TTC549 (cell line): ENCODE measurements at regions not wholly inside any gene's neighbourhood (a gene's known extent, or its start where the extent isn't known, plus 50 kb on each side); places are given as distances from the start of the nearest gene placed in this dataset.

ENCODE experiments used
- FAIRE-seq: peaks from 2 replicates; lab custom pipeline; 2012; peaks lifted over from hg19 to GRCh38; lab: Jason Lieb, UNC

GRCh38 chr13:107250628-107251027 is 682.7 kb upstream of the ARGLU1 start:
- FAIRE-seq = no peak

DNA sequence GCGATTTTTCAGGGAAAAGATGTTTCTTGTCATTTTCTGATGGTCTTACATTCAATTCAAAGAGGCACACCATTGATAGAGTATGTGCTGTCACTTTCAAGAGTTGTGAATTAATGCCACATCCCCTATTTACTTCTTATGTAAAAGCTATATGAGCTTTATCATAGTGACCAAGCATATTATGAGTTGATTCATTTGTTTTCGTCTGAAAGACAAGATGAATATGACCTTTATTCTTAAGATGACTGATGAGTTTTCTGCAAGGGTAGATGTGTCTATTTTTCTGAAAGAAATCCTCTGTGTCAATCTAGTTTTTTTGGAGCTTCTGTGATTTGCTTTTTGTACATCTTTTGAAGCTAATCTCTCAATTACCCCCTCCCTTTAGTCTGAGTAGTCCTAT is 676.3 kb upstream of the ARGLU1 start:
- FAIRE-seq = no peak

DNA sequence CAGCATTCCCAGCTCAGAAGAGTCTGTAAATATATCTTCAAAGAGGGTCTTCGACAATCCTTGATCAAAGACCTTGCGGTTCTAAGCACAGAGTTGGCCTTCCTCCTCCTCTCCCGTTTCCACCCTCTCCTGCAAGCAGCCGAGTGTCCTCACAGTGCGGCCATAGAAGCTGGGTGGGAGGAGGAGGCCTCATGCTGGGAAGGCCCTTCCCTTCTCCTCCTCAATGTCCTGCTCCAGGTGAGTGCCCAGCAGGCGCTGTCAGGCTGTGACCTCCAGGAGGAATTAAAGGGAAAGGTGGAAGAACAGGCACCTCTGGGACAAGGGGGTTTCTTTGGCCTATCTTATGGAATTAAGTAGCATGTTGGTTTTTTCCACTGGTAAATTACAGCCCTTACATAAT is 674.2 kb upstream of the ARGLU1 start:
- FAIRE-seq = no peak

GRCh38 chr13:107241381-107241780 is 673.4 kb upstream of the ARGLU1 start:
- FAIRE-seq = no peak

- FAIRE-seq = no peak
Observed at GRCh38 chr13:107239213-107239612, 671.3 kb upstream of the ARGLU1 start.

DNA sequence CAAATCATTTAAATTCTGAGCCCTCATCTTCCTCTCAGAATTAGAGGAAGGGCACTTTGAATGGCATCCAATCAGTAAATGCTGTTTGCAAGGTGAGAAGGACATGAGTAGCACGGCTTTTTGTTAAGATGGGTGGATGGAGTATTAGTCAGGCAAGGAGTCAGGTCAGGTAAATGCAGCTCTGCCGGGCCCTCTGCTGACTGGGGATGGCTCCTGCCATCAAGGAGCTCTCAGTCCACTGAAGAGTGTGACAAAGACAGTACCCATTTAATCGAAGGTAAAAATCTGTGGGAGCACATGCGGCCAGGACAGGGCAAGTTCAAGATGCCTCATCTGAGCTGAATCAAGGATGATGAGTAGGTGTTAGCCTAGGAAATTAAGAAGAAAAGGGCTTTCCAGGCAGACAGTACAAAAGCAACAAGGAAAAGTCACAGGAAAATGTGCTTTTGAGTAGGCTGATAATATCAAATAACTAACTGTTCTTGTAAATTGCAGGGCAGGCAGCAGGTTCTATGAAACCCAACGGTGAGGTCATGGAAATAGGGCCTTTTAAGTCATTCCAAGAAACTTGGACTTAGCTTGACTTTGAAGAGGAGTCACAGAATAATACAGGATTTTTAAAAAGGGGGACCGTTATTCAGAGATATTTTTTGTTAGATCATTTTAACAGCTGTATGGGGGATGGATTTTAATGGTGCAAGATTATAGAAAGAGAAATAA is 670.5 kb upstream of the ARGLU1 start:
- no peak for FAIRE-seq

DNA sequence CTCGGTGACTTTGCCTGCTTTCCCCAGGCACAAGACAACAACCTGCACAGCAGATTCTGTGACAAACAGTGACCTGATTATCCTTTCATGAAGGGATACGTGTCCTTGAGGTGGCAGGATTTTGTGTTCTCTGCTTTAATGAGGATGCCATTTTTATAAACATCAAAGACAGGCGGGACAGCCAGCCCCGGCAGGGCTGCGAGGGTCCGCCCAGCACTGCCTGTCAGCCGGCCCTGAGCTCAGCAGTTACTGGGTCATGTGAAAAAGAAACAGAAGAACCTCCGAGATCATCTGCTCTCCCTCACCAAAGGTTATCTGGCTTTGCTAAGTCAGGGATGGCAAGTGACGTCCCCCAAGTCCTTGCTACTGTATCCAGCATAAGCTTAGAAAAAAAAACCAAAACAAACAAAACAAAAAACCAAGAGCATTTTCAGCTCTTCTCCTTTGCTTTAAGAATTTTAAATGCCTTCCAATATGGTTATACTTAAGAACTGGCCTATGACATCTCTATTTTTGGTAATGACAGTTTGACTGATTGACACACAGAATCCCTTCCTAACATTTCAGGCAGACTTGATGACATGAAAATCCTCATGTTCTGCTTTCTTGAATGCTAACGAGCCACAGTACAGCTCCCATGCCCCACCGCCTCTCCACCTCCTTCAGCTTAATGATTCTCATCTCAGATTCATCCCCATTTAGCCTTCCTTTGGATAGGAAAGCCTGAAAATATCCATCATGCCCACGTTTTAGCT is 666.6 kb upstream of the ARGLU1 start:
- no peak for FAIRE-seq

DNA sequence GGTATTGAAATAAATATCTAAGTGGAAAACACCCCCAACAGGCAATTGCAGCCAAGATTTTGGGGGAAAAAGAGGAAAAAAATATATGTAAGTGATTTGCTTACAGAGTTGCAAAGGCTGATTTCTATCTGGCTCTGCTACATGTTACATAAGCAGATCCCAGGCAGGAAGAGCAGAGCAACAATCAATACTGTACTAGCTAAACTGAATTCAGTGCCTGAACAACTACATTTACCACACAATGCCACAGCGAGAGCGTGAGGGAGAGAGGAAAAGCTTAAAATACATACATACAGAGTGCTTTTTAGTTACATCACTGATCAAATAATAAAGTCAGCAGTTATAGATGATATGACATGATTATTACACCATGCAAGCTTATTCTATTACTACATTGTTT is 665.6 kb upstream of the ARGLU1 start:
- FAIRE-seq = no peak

- FAIRE-seq = no peak
Observed at GRCh38 chr13:107231944-107232343, 664.0 kb upstream of the ARGLU1 start.

DNA sequence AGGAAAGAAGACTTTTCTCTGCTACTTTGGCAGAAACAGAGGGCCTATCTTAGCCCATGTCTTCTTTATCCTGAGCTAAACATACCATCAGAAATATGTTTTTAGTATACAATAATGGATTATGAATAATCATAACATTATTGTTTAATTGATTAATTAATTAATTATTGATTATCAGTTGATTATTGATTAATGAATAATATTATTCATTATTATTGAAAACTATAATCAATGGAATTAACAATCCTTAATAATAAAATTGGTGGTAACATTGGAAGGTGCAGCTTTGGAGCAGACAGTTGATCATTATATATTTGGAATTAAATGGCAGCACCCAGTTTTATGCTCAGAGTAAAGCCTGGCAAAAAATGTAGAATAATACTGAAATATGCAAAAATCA is 655.9 kb upstream of the ARGLU1 start:
- FAIRE-seq = no peak

- no peak for FAIRE-seq
Observed at GRCh38 chr13:107222597-107222996, 654.7 kb upstream of the ARGLU1 start.

DNA sequence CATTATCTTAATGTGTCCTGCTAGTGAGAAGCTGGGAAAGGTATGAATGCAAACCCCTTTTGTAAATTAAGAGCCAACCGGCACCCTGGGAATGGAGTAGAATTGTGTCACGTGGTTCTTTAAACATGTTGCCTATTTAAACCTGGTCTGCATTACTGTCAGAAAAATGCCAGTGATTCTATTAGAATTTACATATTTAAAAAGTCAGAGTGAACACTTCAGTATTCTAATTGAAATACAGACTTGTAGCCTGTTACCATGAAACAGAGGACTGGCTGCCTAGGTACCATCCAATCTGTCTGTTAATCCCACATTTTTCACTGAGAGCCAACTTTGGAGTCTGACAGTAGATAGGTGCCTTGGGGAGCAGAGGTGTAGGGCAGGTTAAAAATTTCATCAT is 652.3 kb upstream of the ARGLU1 start:
- FAIRE-seq = no peak

- no peak for FAIRE-seq
Observed at GRCh38 chr13:107217251-107217650, 649.3 kb upstream of the ARGLU1 start.

DNA sequence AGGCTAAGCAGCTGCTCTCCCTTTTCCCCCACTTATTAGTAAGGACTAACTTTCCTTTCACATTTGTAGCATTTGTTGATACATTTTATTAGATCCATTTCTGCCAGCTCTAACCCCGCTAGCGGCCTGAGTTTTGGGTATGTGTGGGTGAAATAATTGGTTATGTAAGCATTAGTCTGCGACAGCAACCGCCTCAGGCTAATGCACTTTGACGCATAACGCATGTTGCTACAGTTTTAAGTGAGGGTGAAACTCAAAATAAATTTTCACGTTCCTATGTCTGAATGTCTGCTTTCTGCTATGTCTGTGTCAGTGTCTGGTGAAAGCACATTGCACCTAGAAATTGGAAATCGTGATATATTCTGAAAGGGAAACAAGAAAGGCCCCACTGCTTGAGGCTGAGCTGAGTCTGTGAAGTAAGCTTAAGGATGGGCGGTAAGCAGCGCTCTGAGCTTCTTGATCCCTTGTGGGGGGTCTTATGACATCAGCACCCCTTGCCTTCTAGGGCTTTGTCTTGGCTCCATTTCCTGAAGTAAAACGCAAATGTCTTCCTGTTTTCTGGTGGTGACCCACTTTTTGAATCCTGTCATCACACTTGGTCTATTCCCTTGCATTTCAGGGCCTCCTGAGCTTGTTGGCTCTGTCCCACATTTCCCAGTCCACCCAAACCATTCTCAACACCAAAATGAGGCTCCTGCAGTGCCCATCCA is 648.3 kb upstream of the ARGLU1 start:
- no peak for FAIRE-seq

GRCh38 chr13:107211073-107211472 is 643.1 kb upstream of the ARGLU1 start:
- no peak for FAIRE-seq

DNA sequence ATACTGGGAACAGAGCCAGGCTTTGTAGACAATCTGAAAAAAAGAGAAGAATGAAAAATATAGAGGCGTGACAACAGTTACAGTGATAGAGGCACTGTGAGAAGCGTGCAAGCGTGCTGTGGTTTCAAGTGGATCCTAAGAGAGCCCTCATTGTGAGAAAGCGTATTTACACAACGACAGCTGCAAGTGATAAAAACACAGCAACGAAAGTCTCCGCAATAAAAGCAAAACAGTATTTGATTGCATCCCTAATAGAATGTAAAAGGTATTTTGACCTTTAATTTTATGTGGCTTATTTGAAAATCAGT is 642.7 kb upstream of the ARGLU1 start:
- no peak for FAIRE-seq

- FAIRE-seq = no peak
Observed at GRCh38 chr13:107209824-107210722, 642.1 kb upstream of the ARGLU1 start.

DNA sequence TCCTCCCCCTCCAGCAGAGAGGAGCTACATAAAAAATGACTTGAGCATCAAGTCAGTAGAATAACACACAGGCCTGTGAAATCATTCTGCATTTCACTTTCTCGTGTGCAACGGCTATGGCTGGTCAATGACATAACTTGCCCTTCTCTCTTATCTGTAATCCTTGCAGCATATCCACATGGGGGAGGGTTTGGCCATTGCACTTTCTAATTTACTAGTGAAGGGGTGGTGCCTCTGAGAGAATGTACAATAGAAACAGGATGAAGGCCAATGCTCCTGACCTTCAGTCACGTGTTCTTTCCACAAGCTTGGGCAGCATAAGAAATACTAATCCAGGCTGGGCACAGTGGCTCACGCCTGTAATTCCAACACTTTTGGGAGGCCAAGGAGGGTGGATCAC is 641.0 kb upstream of the ARGLU1 start:
- no peak for FAIRE-seq

GRCh38 chr13:107205318-107206104 is 637.6 kb upstream of the ARGLU1 start:
- no peak for FAIRE-seq

DNA sequence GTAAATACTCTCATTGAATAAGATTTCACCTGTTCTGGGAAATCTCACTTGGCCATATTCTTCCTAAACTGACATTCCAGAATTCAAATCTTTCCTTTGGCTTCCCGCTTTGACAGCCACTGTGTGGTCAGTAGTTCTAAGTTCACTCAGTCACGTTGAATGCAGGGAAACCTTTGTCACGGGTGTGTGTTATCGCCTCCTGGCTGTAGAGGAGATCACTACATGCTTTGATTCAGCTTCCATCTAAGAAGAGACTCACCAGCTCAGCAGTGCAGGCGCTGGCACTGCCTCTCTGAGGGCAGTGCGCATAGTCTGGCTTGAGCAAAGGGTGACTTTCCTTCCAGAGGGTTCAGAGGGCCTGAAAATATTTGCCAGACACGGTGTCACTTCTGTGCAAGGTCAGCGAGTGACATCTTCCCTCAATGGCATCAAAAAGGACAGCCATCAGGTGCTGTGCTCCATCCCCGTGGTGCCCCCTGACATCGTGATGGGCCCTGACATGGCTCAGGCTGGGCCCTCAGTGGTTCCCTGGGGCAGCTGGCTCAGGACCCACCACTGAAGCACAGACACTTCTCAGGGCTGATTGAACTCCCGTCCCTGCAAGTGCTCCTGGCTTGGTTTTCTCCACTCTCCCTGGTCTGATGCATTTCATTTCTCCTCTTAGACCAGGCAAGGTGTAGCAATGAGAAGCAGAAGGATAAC is 635.4 kb upstream of the ARGLU1 start:
- FAIRE-seq = no peak
